ENCODE measurements at regions not wholly inside any gene's neighbourhood (a gene's known extent, or its start where the extent isn't known, plus 50 kb on each side); places are given as distances from the start of the nearest gene placed in this dataset.

GRCh38 chr2:176642074-176642473 is 372.8 kb downstream of the MTX2 start:
- DNase-seq (ENCODE audit: low read depth in 4 of 4, low spot score in 1 of 4): no peak

GRCh38 chr2:176643646-176644045 is 374.4 kb downstream of the MTX2 start:
- DNase-seq (ENCODE audit: low read depth in 4 of 4, low spot score in 1 of 4): no peak

GRCh38 chr2:176645494-176645893 is 376.3 kb downstream of the MTX2 start:
- no peak for DNase-seq (ENCODE audit: low read depth in 4 of 4, low spot score in 1 of 4)

GRCh38 chr2:176646033-176646615 is 376.9 kb downstream of the MTX2 start:
- DNase-seq (ENCODE audit: low read depth in 4 of 4, low spot score in 1 of 4): no peak

GRCh38 chr2:176647325-176648165 is 378.3 kb downstream of the MTX2 start:
- DNase-seq (ENCODE audit: low read depth in 4 of 4, low spot score in 1 of 4): no peak

- no peak for DNase-seq (ENCODE audit: low read depth in 4 of 4, low spot score in 1 of 4)
Observed at GRCh38 chr2:176648700-176649297, 379.6 kb downstream of the MTX2 start.

- no peak for DNase-seq (ENCODE audit: low read depth in 4 of 4, low spot score in 1 of 4)
Observed at GRCh38 chr2:176650104-176650837, 381.0 kb downstream of the MTX2 start.

- DNase-seq (ENCODE audit: low read depth in 4 of 4, low spot score in 1 of 4): no peak
Observed at GRCh38 chr2:176650838-176651555, 381.8 kb downstream of the MTX2 start.

GRCh38 chr2:176652300-176653182 is 383.3 kb downstream of the MTX2 start:
- no peak for DNase-seq (ENCODE audit: low read depth in 4 of 4, low spot score in 1 of 4)

GRCh38 chr2:176653479-176654443 is 384.5 kb downstream of the MTX2 start:
- DNase-seq (ENCODE audit: low read depth in 4 of 4, low spot score in 1 of 4): no peak

GRCh38 chr2:176656038-176656775 is 387.0 kb downstream of the MTX2 start:
- DNase-seq (ENCODE audit: low read depth in 4 of 4, low spot score in 1 of 4): no peak

- DNase-seq (ENCODE audit: low read depth in 4 of 4, low spot score in 1 of 4): no peak
Observed at GRCh38 chr2:176656776-176657140, 387.5 kb downstream of the MTX2 start.

- no peak for DNase-seq (ENCODE audit: low read depth in 4 of 4, low spot score in 1 of 4)
Observed at GRCh38 chr2:176657393-176657792, 388.2 kb downstream of the MTX2 start.

- no peak for DNase-seq (ENCODE audit: low read depth in 4 of 4, low spot score in 1 of 4)
Observed at GRCh38 chr2:176658708-176659107, 389.5 kb downstream of the MTX2 start.

- no peak for DNase-seq (ENCODE audit: low read depth in 4 of 4, low spot score in 1 of 4)
Observed at GRCh38 chr2:176662753-176663152, 393.5 kb downstream of the MTX2 start.

- no peak for DNase-seq (ENCODE audit: low read depth in 4 of 4, low spot score in 1 of 4)
Observed at GRCh38 chr2:176664478-176664877, 395.2 kb downstream of the MTX2 start.

GRCh38 chr2:176665086-176665485 is 395.8 kb downstream of the MTX2 start:
- no peak for DNase-seq (ENCODE audit: low read depth in 4 of 4, low spot score in 1 of 4)

- no peak for DNase-seq (ENCODE audit: low read depth in 4 of 4, low spot score in 1 of 4)
Observed at GRCh38 chr2:176668912-176669311, 399.7 kb downstream of the MTX2 start.

Data from stimulated activated CD4-positive, alpha-beta T cell treated with anti-CD3 and anti-CD28 coated beads, Interleukin-1b, Interleukin-23, amount 100 ng/mL, for 24 hours (primary cell).